IMR-90 (cell line): ENCODE measurements at regions not wholly inside any gene's neighbourhood (a gene's known extent, or its start where the extent isn't known, plus 50 kb on each side); places are given as distances from the start of the nearest gene placed in this dataset.

Experiments used
- ATAC-seq: fragments of 200-7000 bp; cut with Tn5 transposase; 2 replicates; pipeline ENCODE4 v1.9.1; 2020; ENCODE audit warnings: low read depth, mild to moderate bottlenecking, moderate library complexity
- BruUV-seq: library from RNA; stranded (reverse); fragments of 400-500 nt; replicated peaks from 2 replicates; lab custom pipeline; 2021; lab: Mats Ljungman, UMichigan
- CTCF ChIA-PET: fragments of 300-600 bp; formaldehyde crosslinking; extraction: SDS; loops from one replicate; lab custom pipeline; 2021; ENCODE audit warnings: antibody characterized with exemption; lab: Yijun Ruan, JAX
- POLR2A ChIA-PET: fragments of 300-600 bp; sonication (Branson Sonifier 250); formaldehyde crosslinking; loops from one replicate; lab custom pipeline; 2022; ENCODE audit warnings: antibody characterized with exemption; ENCODE audit not compliant: unreplicated experiment; lab: Charles Lee
- DNase-seq: peaks from one replicate; pipeline ENCODE4 v3.0.0; 2013
- H2AFZ ChIP-seq: replicated peaks from 2 replicates; pipeline ENCODE3; 2013; ENCODE audit warnings: low read length, mild to moderate bottlenecking; ENCODE audit not compliant: poor library complexity
- H2AK5ac ChIP-seq: 2 replicates; pipeline ENCODE4 v1.6.1; 2013; ENCODE audit warnings: low read depth, low read length, inconsistent platforms
- H2AK9ac ChIP-seq: replicated peaks from 2 replicates; pipeline ENCODE3; 2013; ENCODE audit warnings: mild to moderate bottlenecking, low read depth, low read length, moderate library complexity; ENCODE audit not compliant: poor library complexity
- H2BK120ac ChIP-seq: 2 replicates; pipeline ENCODE4 v1.6.1; 2013; ENCODE audit warnings: low read depth, low read length, inconsistent platforms
- H2BK15ac ChIP-seq: 3 replicates; pipeline ENCODE4 v1.6.1; 2013; ENCODE audit warnings: low read depth, low read length, inconsistent platforms
- H2BK20ac ChIP-seq: 2 replicates; pipeline ENCODE4 v1.6.1; 2013; ENCODE audit warnings: low read depth, mild to moderate bottlenecking, inconsistent platforms, low read length, moderate library complexity
- H2BK5ac ChIP-seq: 2 replicates; pipeline ENCODE4 v1.6.1; 2013; ENCODE audit warnings: mild to moderate bottlenecking, low read depth, low read length, inconsistent platforms; ENCODE audit not compliant: poor library complexity, severe bottlenecking
- H3K14ac ChIP-seq: replicated peaks from 2 replicates; pipeline ENCODE4 v1.6.1; 2013; ENCODE audit warnings: low read depth, low read length, inconsistent platforms
- H3K18ac ChIP-seq: 2 replicates; pipeline ENCODE4 v1.6.1; 2013; ENCODE audit warnings: low read depth, low read length, control low read depth
- H3K23ac ChIP-seq: 2 replicates; pipeline ENCODE4 v1.6.1; 2013; ENCODE audit warnings: low read depth, low read length, inconsistent platforms
- H3K27ac ChIP-seq: 2 replicates; pipeline ENCODE4 v1.5.1; 2013; ENCODE audit warnings: mild to moderate bottlenecking, control low read depth, low read length; ENCODE audit not compliant: insufficient read depth
- H3K27me3 ChIP-seq: 2 replicates; pipeline ENCODE4 v1.6.1; 2013; ENCODE audit warnings: low read length; ENCODE audit not compliant: control insufficient read depth, insufficient read depth
- H3K36me3 ChIP-seq: 2 replicates; pipeline ENCODE4 v1.6.1; 2013; ENCODE audit warnings: low read length, mixed read lengths; ENCODE audit not compliant: control insufficient read depth, insufficient read depth
- H3K4ac ChIP-seq: 2 replicates; pipeline ENCODE4 v1.6.1; 2013; ENCODE audit warnings: low read depth, low read length, inconsistent platforms
- H3K4me1 ChIP-seq: 2 replicates; pipeline ENCODE4 v1.6.1; 2013; ENCODE audit warnings: low read length, mixed read lengths; ENCODE audit not compliant: control insufficient read depth, insufficient read depth
- H3K4me2 ChIP-seq: 2 replicates; pipeline ENCODE4 v1.6.1; 2013; ENCODE audit warnings: low read depth, mild to moderate bottlenecking, control low read depth, low read length, moderate library complexity
- H3K4me3 ChIP-seq: 2 replicates; pipeline ENCODE4 v1.5.1; 2013; ENCODE audit warnings: low read depth, mild to moderate bottlenecking, control low read depth, low read length, moderate library complexity; ENCODE audit not compliant: insufficient read depth
- H3K56ac ChIP-seq: 2 replicates; pipeline ENCODE4 v1.6.1; 2013; ENCODE audit warnings: low read length, inconsistent platforms; ENCODE audit not compliant: insufficient read depth; ENCODE audit errors: extremely low read depth
- H3K79me1 ChIP-seq, 2 experiments: 2 replicates each; pipeline ENCODE4 v1.6.1; 2013; ENCODE audit warnings: low read length in 2 of 2, inconsistent platforms in 1 of 2, low read depth in 1 of 2
- H3K9ac ChIP-seq: 2 replicates; pipeline ENCODE4 v1.6.1; 2013; ENCODE audit warnings: low read depth, low read length, control low read depth
- H3K9me1 ChIP-seq: 2 replicates; pipeline ENCODE4 v1.6.1; 2013; ENCODE audit warnings: low read length, inconsistent platforms; ENCODE audit not compliant: insufficient read depth
- H3K9me3 ChIP-seq: 2 replicates; pipeline ENCODE4 v1.6.1; 2013; ENCODE audit warnings: low read length; ENCODE audit not compliant: control insufficient read depth, insufficient read depth
- H4K20me1 ChIP-seq: 2 replicates; pipeline ENCODE4 v1.6.1; 2013; ENCODE audit warnings: low read length, inconsistent platforms; ENCODE audit not compliant: insufficient read depth
- H4K5ac ChIP-seq: 2 replicates; pipeline ENCODE4 v1.6.1; 2013; ENCODE audit warnings: mild to moderate bottlenecking, low read depth, low read length, control low read depth
- H4K8ac ChIP-seq, 2 experiments: 2 replicates each; pipeline ENCODE4 v1.6.1; 2013; ENCODE audit warnings: low read depth in 2 of 2, low read length in 2 of 2, control low read depth in 1 of 2, inconsistent platforms in 1 of 2
- H4K91ac ChIP-seq: 2 replicates; pipeline ENCODE4 v1.6.1; 2013; ENCODE audit warnings: low read depth, low read length, inconsistent platforms; ENCODE audit not compliant: insufficient read depth
- BHLHE40 ChIP-seq: fragments of 150-350 bp; IDR thresholded peaks from 2 replicates; pipeline ENCODE4 v1.6.1; 2016; ENCODE audit warnings: mild to moderate bottlenecking, low read depth, low read length
- CEBPB ChIP-seq: IDR thresholded peaks from 2 replicates; pipeline ENCODE4 v1.6.1; 2012; ENCODE audit warnings: low read depth, low read length, improper control_type of control experiment
- CHD1 ChIP-seq: IDR thresholded peaks from 2 replicates; pipeline ENCODE4 v1.6.1; 2012; ENCODE audit warnings: low read depth, low read length, improper control_type of control experiment
- CTCF ChIP-seq: conservative IDR thresholded peaks from 2 replicates; pipeline ENCODE4 v1.5.1; 2012; ENCODE audit warnings: mild to moderate bottlenecking, low read depth, low read length, improper control_type of control experiment
- ELK1 ChIP-seq: fragments of 150-350 bp; IDR thresholded peaks from 2 replicates; pipeline ENCODE4 v1.6.1; 2016; ENCODE audit warnings: low read depth, mild to moderate bottlenecking, low read length, moderate library complexity, borderline replicate concordance
- FOS ChIP-seq: fragments of 150-350 bp; IDR thresholded peaks from 2 replicates; pipeline ENCODE4 v1.6.1; 2016; ENCODE audit warnings: low read depth, low read length
- MAFK ChIP-seq: IDR thresholded peaks from 2 replicates; pipeline ENCODE4 v1.6.1; 2012; ENCODE audit warnings: low read depth, low read length, improper control_type of control experiment
- MXI1 ChIP-seq: IDR thresholded peaks from 2 replicates; pipeline ENCODE4 v1.6.1; 2012; ENCODE audit warnings: low read depth, mild to moderate bottlenecking, low read length, moderate library complexity, borderline replicate concordance
- NFE2L2 ChIP-seq: fragments of 150-350 bp; IDR thresholded peaks from 2 replicates; pipeline ENCODE4 v1.6.1; 2016; ENCODE audit warnings: low read depth, mild to moderate bottlenecking, low read length
- POLR2A ChIP-seq: IDR thresholded peaks from 2 replicates; pipeline ENCODE4 v1.6.1; 2012; ENCODE audit warnings: mild to moderate bottlenecking, low read depth, low read length
- RAD21 ChIP-seq: IDR thresholded peaks from 2 replicates; pipeline ENCODE4 v1.6.1; 2012; ENCODE audit warnings: low read length, improper control_type of control experiment
- RCOR1 ChIP-seq: IDR thresholded peaks from 2 replicates; pipeline ENCODE4 v1.6.1; 2012; ENCODE audit warnings: mild to moderate bottlenecking, low read length, improper control_type of control experiment; ENCODE audit not compliant: insufficient replicate concordance
- RFX5 ChIP-seq: IDR thresholded peaks from 2 replicates; pipeline ENCODE4 v1.8.0; 2012; ENCODE audit warnings: low read depth, mild to moderate bottlenecking, low read length, moderate library complexity
- SMC3 ChIP-seq: fragments of 150-350 bp; IDR thresholded peaks from 2 replicates; pipeline ENCODE4 v1.6.1; 2016; ENCODE audit warnings: low read depth, mild to moderate bottlenecking, antibody characterized with exemption, low read length, moderate library complexity
- USF2 ChIP-seq: fragments of 150-350 bp; IDR thresholded peaks from 2 replicates; pipeline ENCODE4 v1.6.1; 2017; ENCODE audit warnings: mild to moderate bottlenecking, antibody characterized with exemption, low read length, low read depth
- WGBS, 2 experiments: methylation state at CpG; one replicate each; pipeline versions ENCODE4 v1.1.5 to v1.1.7; 2013; ENCODE audit warnings: missing lambda C conversion rate in 2 of 2; ENCODE audit not compliant: insufficient read length in 1 of 2; ENCODE audit errors: extremely low coverage in 2 of 2; 5-methylcytosine and 5-hydroxymethylcytosine counted together
- dilution Hi-C: fragments of 300-500 bp; cut with HindIII; formaldehyde crosslinking; loops from one replicate; pipeline ENCODE4 v1.14.3; 2018; ENCODE audit warnings: low sequenced_read_pairs; ENCODE audit not compliant: unreplicated experiment
- in situ Hi-C: fragments of 300-500 bp; cut with MboI; formaldehyde crosslinking; loops from 3 replicates; pipeline ENCODE4 v1.14.3; 2019; ENCODE audit warnings: low sequenced_read_pairs, inconsistent platforms, mixed read lengths
- intact Hi-C: fragments of 100-400 bp; cut with micrococcal nuclease; formaldehyde crosslinking; loops from 2 replicates; pipeline ENCODE4 v1.10.0; 2022

- ChIA-PET POLR2A (no interaction called here), CTCF (no interaction called here)
- Histone ChIP-seq H3K79me1 (no peaks in the 10 kb centered on the region), H2BK20ac (no peak overlapping the region), H2BK15ac (no peak overlapping the region), H3K4ac (no peak overlapping the region), H4K5ac (no peak overlapping the region), H3K9me3 (peaks cover 3% of the 10 kb centered on the region; the same call in 1 of the 2 replicates), H3K36me3 (no peaks in the 10 kb centered on the region), H2AK9ac (no peak overlapping the region), H4K20me1 (no peaks in the 10 kb centered on the region), H2AK5ac (no peak overlapping the region), H3K23ac (no peak overlapping the region), H3K4me1 (no peaks in the 10 kb centered on the region), H2AFZ (no peak overlapping the region), H3K56ac (no peak overlapping the region), H3K14ac (no peak overlapping the region), H3K9ac (no peak overlapping the region), H3K27me3 (peaks cover 19% of the 10 kb centered on the region), H4K91ac (no peak overlapping the region), H3K9me1 (no peaks in the 10 kb centered on the region), H3K4me2 (no peak overlapping the region), H4K8ac (no peak overlapping the region), H3K27ac (no peak overlapping the region), H3K4me3 (no peak overlapping the region), H2BK120ac (no peak overlapping the region), H3K18ac (no peak overlapping the region), H2BK5ac (no peak overlapping the region)
- ATAC-seq = no peak
- DNase-seq = no peak
- no TSS peak for BruUV-seq
- dilution Hi-C loops = no loop called here
- intact Hi-C loops = no loop called here
- 38% methylated on average over 2 of the region's 9 CpGs; no CpG with 5 or more reads in 1 of the 2 experiments for WGBS, 2 experiments
- in situ Hi-C loops = no loop called here
- TF ChIP-seq FOS (no peak), ELK1 (no peak), CEBPB (no peak), MXI1 (no peak), SMC3 (no peak), USF2 (no peak), NFE2L2 (no peak), BHLHE40 (no peak), RCOR1 (no peak), CHD1 (no peak), MAFK (no peak), RAD21 (no peak), POLR2A (no peak), RFX5 (no peak), CTCF (no peak)
Measured at GRCh38 chr7:424301-424935, 95.2 kb downstream of the PDGFA start.
